Tibial artery (tissue), 4 donors: ENCODE measurements at regions not wholly inside any gene's neighbourhood (a gene's known extent, or its start where the extent isn't known, plus 50 kb on each side); places are given as distances from the start of the nearest gene placed in this dataset.
"Not testable (repeated sequence)": the region's sequence is repeated elsewhere in the genome, so short reads cannot be mapped to it uniquely, and the experiment has no call there.

Experiments used
- DNase-seq, 2 donors: peaks; one replicate each; pipeline ENCODE4 v3.0.0-alpha.2; 2019
- H3K27ac ChIP-seq, 2 donors: fragments of 200-600 bp; sonication (generic) in 1 of 2; 1 replicate in 1 of 2; 2 replicates in 1 of 2; pipeline ENCODE4 v1.5.1; 2018 to 2019; ENCODE audit warnings: mild to moderate bottlenecking in 1 of 2
- H3K27me3 ChIP-seq, 2 donors: fragments of 200-600 bp; sonication (generic) in 1 of 2; one replicate each; pipeline versions ENCODE4 v1.5.1 to v1.6.0; 2016 to 2019
- H3K36me3 ChIP-seq, 3 donors: fragments of 200-600 bp; sonication (generic) in 2 of 3; one replicate each; pipeline ENCODE4 v1.5.1; 2016 to 2019; ENCODE audit warnings: mild to moderate bottlenecking in 2 of 3
- H3K4me1 ChIP-seq, 4 donors: fragments of 200-600 bp; sonication (generic) in 2 of 4; 1 replicate in 3 of 4; 2 replicates in 1 of 4; pipeline ENCODE4 v1.5.1; 2016 to 2019
- H3K4me3 ChIP-seq, 2 donors: fragments of 200-600 bp; sonication (generic) in 1 of 2; 1 replicate in 1 of 2; 2 replicates in 1 of 2; pipeline ENCODE4 v1.5.1; 2018 to 2019; ENCODE audit warnings: mild to moderate bottlenecking in 2 of 2
- H3K9me3 ChIP-seq, 3 donors: fragments of 200-600 bp; sonication (generic) in 1 of 3; one replicate each; pipeline ENCODE4 v1.5.1; 2016 to 2019
- CTCF ChIP-seq, 2 experiments: fragments of 200-600 bp in 1 of 2; fragments of 450-650 bp in 1 of 2; IDR thresholded peaks; one replicate each; pipeline ENCODE4 v1.5.1; 2017 to 2019; ENCODE audit warnings: antibody characterized with exemption in 2 of 2, mild to moderate bottlenecking in 1 of 2, moderate library complexity in 1 of 2
- intact Hi-C: fragments of 100-400 bp; cut with DNase I; formaldehyde crosslinking; loops from one replicate; pipeline ENCODE4 v1.15.0; 2023; ENCODE audit warnings: low total_unique reads

- DNase-seq: no peak
- Histone ChIP-seq H3K9me3 (no peaks in the 10 kb centered on the region), H3K36me3 (no peaks in the 10 kb centered on the region), H3K27ac (no peak overlapping the region), H3K4me3 (no peak overlapping the region), H3K4me1 (no peaks in the 10 kb centered on the region), H3K27me3 (no peaks in the 10 kb centered on the region)
- intact Hi-C loops: no loop called here
- no peak for TF ChIP-seq CTCF (IDR thresholded peaks at IDR 0.05)
Observed at GRCh38 chr4:180350901-180351300, 1892.3 kb upstream of the TENM3 start.

- Histone ChIP-seq H3K4me3 (no peak overlapping the region), H3K9me3 (no peaks in the 10 kb centered on the region), H3K27ac (no peak overlapping the region), H3K4me1 (no peaks in the 10 kb centered on the region), H3K36me3 (no peaks in the 10 kb centered on the region), H3K27me3 (no peaks in the 10 kb centered on the region)
- no peak for DNase-seq
- TF ChIP-seq CTCF (IDR thresholded peaks at IDR 0.05): no peak
- intact Hi-C loops: no loop called here
Observed at GRCh38 chr4:180356766-180357165, 1886.4 kb upstream of the TENM3 start.

- H3K9me3 ChIP-seq, H3K27ac ChIP-seq, H3K4me1 ChIP-seq, intact Hi-C loops, H3K27me3 ChIP-seq, DNase-seq, H3K4me3 ChIP-seq, H3K36me3 ChIP-seq: not testable (repeated sequence)
Observed at GRCh38 chr4:180360113-180360512, 1883.1 kb upstream of the TENM3 start.

GRCh38 chr4:180363815-180364214 is 1879.4 kb upstream of the TENM3 start:
- H3K4me3 ChIP-seq: no peak overlapping the region
- H3K36me3 ChIP-seq: no peaks in the 10 kb centered on the region
- TF ChIP-seq CTCF (IDR thresholded peaks at IDR 0.05): no peak
- DNase-seq: no peak
- no peak overlapping the region for H3K27ac ChIP-seq
- no peaks in the 10 kb centered on the region for H3K27me3 ChIP-seq
- no peaks in the 10 kb centered on the region for H3K4me1 ChIP-seq
- intact Hi-C loops: no loop called here
- H3K9me3 ChIP-seq: no peaks in the 10 kb centered on the region

- no peak for TF ChIP-seq CTCF (IDR thresholded peaks at IDR 0.05)
- Histone ChIP-seq H3K9me3 (no peaks in the 10 kb centered on the region), H3K4me1 (no peaks in the 10 kb centered on the region), H3K36me3 (no peaks in the 10 kb centered on the region), H3K27me3 (no peaks in the 10 kb centered on the region), H3K4me3 (no peak overlapping the region), H3K27ac (no peak overlapping the region)
- intact Hi-C loops: no loop called here
- no peak for DNase-seq
Observed at GRCh38 chr4:180372691-180373090, 1870.5 kb upstream of the TENM3 start.

- H3K4me1 ChIP-seq: no peaks in the 10 kb centered on the region
- intact Hi-C loops: no loop called here
- no peak for DNase-seq
- no peaks in the 10 kb centered on the region for H3K9me3 ChIP-seq
- no peak overlapping the region for H3K27ac ChIP-seq
- H3K36me3 ChIP-seq: no peaks in the 10 kb centered on the region
- H3K4me3 ChIP-seq: no peak overlapping the region
- H3K27me3 ChIP-seq: no peaks in the 10 kb centered on the region
- TF ChIP-seq CTCF (IDR thresholded peaks at IDR 0.05): no peak
Observed at GRCh38 chr4:180377741-180378140, 1865.5 kb upstream of the TENM3 start.
